ENCODE measurements at regions not wholly inside any gene's neighbourhood (a gene's known extent, or its start where the extent isn't known, plus 50 kb on each side); places are given as distances from the start of the nearest gene placed in this dataset.

- no peak for DNase-seq
Observed at GRCh38 chr6:146865756-146866379, 267.1 kb downstream of the ADGB start.

GRCh38 chr6:146866731-146867414 lies 268.1 kb downstream of the ADGB start:
- DNase-seq, result no peak

GRCh38 chr6:146868671-146869209 lies 270.0 kb downstream of the ADGB start:
- no peak for DNase-seq

GRCh38 chr6:146870760-146871159 lies 272.0 kb downstream of the ADGB start:
- no peak for DNase-seq

GRCh38 chr6:146871611-146872425 lies 273.0 kb downstream of the ADGB start:
- DNase-seq, result no peak

- DNase-seq, result no peak
Observed at GRCh38 chr6:146872426-146872785, 273.6 kb downstream of the ADGB start.

- no peak for DNase-seq
Observed at GRCh38 chr6:146874278-146875018, 275.7 kb downstream of the ADGB start.

- DNase-seq, result no peak
Observed at GRCh38 chr6:146875927-146876270, 277.1 kb downstream of the ADGB start.

- peak in 1 of 2 donors; percentile 7 for DNase-seq
Observed at GRCh38 chr6:146876271-146877151, 277.7 kb downstream of the ADGB start.

GRCh38 chr6:146878168-146878951 lies 279.6 kb downstream of the ADGB start:
- DNase-seq, result no peak

GRCh38 chr6:146878952-146879340 lies 280.2 kb downstream of the ADGB start:
- DNase-seq, result no peak

GRCh38 chr6:146879406-146880117 lies 280.8 kb downstream of the ADGB start:
- no peak for DNase-seq

GRCh38 chr6:146881228-146882181 lies 282.7 kb downstream of the ADGB start:
- no peak for DNase-seq

- no peak for DNase-seq
Observed at GRCh38 chr6:146883640-146884531, 285.1 kb downstream of the ADGB start.

GRCh38 chr6:146884728-146885127 lies 286.0 kb downstream of the ADGB start:
- DNase-seq, result no peak

- no peak for DNase-seq
Observed at GRCh38 chr6:146885708-146886457, 287.1 kb downstream of the ADGB start.

All from CD4-positive, alpha-beta T cell treated with Interleukin-1 beta for 1 hour (primary cell).